ENCODE measurements at regions not wholly inside any gene's neighbourhood (a gene's known extent, or its start where the extent isn't known, plus 50 kb on each side); places are given as distances from the start of the nearest gene placed in this dataset.

- TF ChIP-seq, protein P1, sequence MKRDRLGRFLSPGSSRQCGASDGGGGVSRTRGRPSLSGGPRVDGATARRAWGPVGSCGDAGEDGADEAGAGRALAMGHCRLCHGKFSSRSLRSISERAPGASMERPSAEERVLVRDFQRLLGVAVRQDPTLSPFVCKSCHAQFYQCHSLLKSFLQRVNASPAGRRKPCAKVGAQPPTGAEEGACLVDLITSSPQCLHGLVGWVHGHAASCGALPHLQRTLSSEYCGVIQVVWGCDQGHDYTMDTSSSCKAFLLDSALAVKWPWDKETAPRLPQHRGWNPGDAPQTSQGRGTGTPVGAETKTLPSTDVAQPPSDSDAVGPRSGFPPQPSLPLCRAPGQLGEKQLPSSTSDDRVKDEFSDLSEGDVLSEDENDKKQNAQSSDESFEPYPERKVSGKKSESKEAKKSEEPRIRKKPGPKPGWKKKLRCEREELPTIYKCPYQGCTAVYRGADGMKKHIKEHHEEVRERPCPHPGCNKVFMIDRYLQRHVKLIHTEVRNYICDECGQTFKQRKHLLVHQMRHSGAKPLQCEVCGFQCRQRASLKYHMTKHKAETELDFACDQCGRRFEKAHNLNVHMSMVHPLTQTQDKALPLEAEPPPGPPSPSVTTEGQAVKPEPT (CRISPR knock-in tag; IDR thresholded peaks at IDR 0.05; ENCODE audit: low read depth), result no peak
- TF ChIP-seq YY1 (IDR thresholded peaks at IDR 0.05; ENCODE audit: insufficient read depth, insufficient replicate concordance, low read depth, low read length) (no peak), RAD21 (CRISPR knock-in tag; IDR thresholded peaks at IDR 0.05) (no peak)
Observed at GRCh38 chr9:108057421-108058134, 568.0 kb upstream of the KLF4 start.

Data from HepG2 (cell line).